Dendritic cell treated with granulocyte-macrophage colony-stimulating factor and Interleukin-4, amounts not matched to agents 40 ng/mL and 50 ng/mL, for 4 days (primary cell): ENCODE measurements at regions not wholly inside any gene's neighbourhood (a gene's known extent, or its start where the extent isn't known, plus 50 kb on each side); places are given as distances from the start of the nearest gene placed in this dataset.
"Not testable (repeated sequence)": the region's sequence is repeated elsewhere in the genome, so short reads cannot be mapped to it uniquely, and the experiment has no call there.

Source experiments
- H3K27ac Mint-ChIP-seq: one replicate; pipeline ENCODE4 v1.8.0; 2022; ENCODE audit warnings: mild to moderate bottlenecking, mixed read lengths
- H3K27me3 Mint-ChIP-seq: one replicate; pipeline ENCODE4 v1.8.0; 2022; ENCODE audit warnings: mild to moderate bottlenecking, mixed read lengths
- H3K36me3 Mint-ChIP-seq: one replicate; pipeline ENCODE4 v1.8.0; 2022; ENCODE audit warnings: low read depth, mixed read lengths
- H3K4me1 Mint-ChIP-seq: one replicate; pipeline ENCODE4 v1.8.0; 2022; ENCODE audit warnings: low read depth, mixed read lengths
- H3K4me3 Mint-ChIP-seq: one replicate; pipeline ENCODE4 v1.8.0; 2022; ENCODE audit warnings: mild to moderate bottlenecking, moderate library complexity, mixed read lengths
- H3K9me3 Mint-ChIP-seq: one replicate; pipeline ENCODE4 v1.8.0; 2022; ENCODE audit warnings: mixed read lengths
- intact Hi-C: fragments of 100-400 bp; cut with micrococcal nuclease; formaldehyde crosslinking; loops from one replicate; pipeline ENCODE4 v1.15.0; 2022

GRCh38 chr20:60180986-60181385 lies 222.8 kb downstream of the CDH26 start:
- Mint-ChIP-seq H3K36me3 (no peaks in the 10 kb centered on the region), H3K27me3 (no peaks in the 10 kb centered on the region), H3K4me1 (no peaks in the 10 kb centered on the region), H3K4me3 (no peak overlapping the region), H3K9me3 (peaks cover under 1% of the 10 kb centered on the region), H3K27ac (no peak overlapping the region)
- intact Hi-C loops: no loop called here

- Mint-ChIP-seq H3K36me3 (no peaks in the 10 kb centered on the region), H3K4me3 (no peak overlapping the region), H3K9me3 (no peaks in the 10 kb centered on the region), H3K4me1 (no peaks in the 10 kb centered on the region), H3K27me3 (no peaks in the 10 kb centered on the region), H3K27ac (no peak overlapping the region)
- intact Hi-C loops: no loop called here
These were observed 228.2 kb downstream of the CDH26 start for GRCh38 chr20:60186412-60186811.

GRCh38 chr20:60187683-60188082 lies 229.5 kb downstream of the CDH26 start:
- H3K4me3 Mint-ChIP-seq: no peak overlapping the region
- no peak overlapping the region for H3K27ac Mint-ChIP-seq
- intact Hi-C loops: no loop called here
- no peaks in the 10 kb centered on the region for H3K27me3 Mint-ChIP-seq
- H3K36me3 Mint-ChIP-seq: no peaks in the 10 kb centered on the region
- H3K9me3 Mint-ChIP-seq: no peaks in the 10 kb centered on the region
- no peaks in the 10 kb centered on the region for H3K4me1 Mint-ChIP-seq

- intact Hi-C loops: no loop called here
- Mint-ChIP-seq H3K4me1 (no peaks in the 10 kb centered on the region), H3K4me3 (no peak overlapping the region), H3K9me3 (no peaks in the 10 kb centered on the region), H3K27ac (no peak overlapping the region), H3K27me3 (no peaks in the 10 kb centered on the region), H3K36me3 (no peaks in the 10 kb centered on the region)
These were observed 232.8 kb downstream of the CDH26 start for GRCh38 chr20:60191014-60191413.

GRCh38 chr20:60192326-60192725 lies 234.1 kb downstream of the CDH26 start:
- Mint-ChIP-seq H3K4me1 (no peaks in the 10 kb centered on the region), H3K4me3 (no peak overlapping the region), H3K36me3 (no peaks in the 10 kb centered on the region), H3K27ac (no peak overlapping the region), H3K9me3 (no peaks in the 10 kb centered on the region), H3K27me3 (no peaks in the 10 kb centered on the region)
- intact Hi-C loops: no loop called here

GRCh38 chr20:60199132-60199531 lies 240.9 kb downstream of the CDH26 start:
- H3K4me3 Mint-ChIP-seq, H3K36me3 Mint-ChIP-seq, H3K27me3 Mint-ChIP-seq, H3K4me1 Mint-ChIP-seq, intact Hi-C loops, H3K27ac Mint-ChIP-seq: not testable (repeated sequence)
- peaks cover 16% of the 10 kb centered on the region for H3K9me3 Mint-ChIP-seq

GRCh38 chr20:60199866-60200265 lies 241.6 kb downstream of the CDH26 start:
- no peaks in the 10 kb centered on the region for H3K4me1 Mint-ChIP-seq
- no peak overlapping the region for H3K27ac Mint-ChIP-seq
- no peak overlapping the region for H3K4me3 Mint-ChIP-seq
- H3K36me3 Mint-ChIP-seq: peaks cover 7% of the 10 kb centered on the region
- intact Hi-C loops: no loop called here
- peaks cover 16% of the 10 kb centered on the region for H3K9me3 Mint-ChIP-seq
- H3K27me3 Mint-ChIP-seq: no peaks in the 10 kb centered on the region

- intact Hi-C loops: no loop called here
- Mint-ChIP-seq H3K4me1 (no peaks in the 10 kb centered on the region), H3K9me3 (peaks cover 16% of the 10 kb centered on the region), H3K27me3 (no peaks in the 10 kb centered on the region), H3K27ac (no peak overlapping the region), H3K4me3 (no peak overlapping the region), H3K36me3 (peaks cover 7% of the 10 kb centered on the region)
These were observed 242.2 kb downstream of the CDH26 start for GRCh38 chr20:60200305-60200918.

- Mint-ChIP-seq H3K9me3 (peaks cover 16% of the 10 kb centered on the region), H3K4me1 (peaks cover 3% of the 10 kb centered on the region), H3K36me3 (peaks cover 7% of the 10 kb centered on the region), H3K27ac (no peak overlapping the region), H3K27me3 (no peaks in the 10 kb centered on the region), H3K4me3 (no peak overlapping the region)
- intact Hi-C loops: no loop called here
These were observed 243.1 kb downstream of the CDH26 start for GRCh38 chr20:60201198-60201835.

- intact Hi-C loops: no loop called here
These were observed 243.8 kb downstream of the CDH26 start for GRCh38 chr20:60202046-60202445.

GRCh38 chr20:60203451-60203850 lies 245.2 kb downstream of the CDH26 start:
- Mint-ChIP-seq H3K36me3 (peaks cover 5% of the 10 kb centered on the region), H3K9me3 (peaks cover 10% of the 10 kb centered on the region), H3K4me1 (peaks cover 5% of the 10 kb centered on the region), H3K27ac (no peak overlapping the region), H3K27me3 (no peaks in the 10 kb centered on the region), H3K4me3 (no peak overlapping the region)
- intact Hi-C loops: no loop called here

More at GRCh38 chr20:60202046-60202445, 243.8 kb downstream of the CDH26 start:
- Mint-ChIP-seq H3K9me3 (peaks cover 16% of the 10 kb centered on the region), H3K36me3 (peaks cover 7% of the 10 kb centered on the region), H3K27me3 (no peaks in the 10 kb centered on the region), H3K27ac (no peak overlapping the region), H3K4me3 (no peak overlapping the region), H3K4me1 (peaks cover 5% of the 10 kb centered on the region)

GRCh38 chr20:60204601-60205000 lies 246.4 kb downstream of the CDH26 start:
- no peak overlapping the region for H3K4me3 Mint-ChIP-seq
- no peaks in the 10 kb centered on the region for H3K27me3 Mint-ChIP-seq
- H3K9me3 Mint-ChIP-seq: no peaks in the 10 kb centered on the region
- intact Hi-C loops: no loop called here
- H3K36me3 Mint-ChIP-seq: no peaks in the 10 kb centered on the region
- H3K4me1 Mint-ChIP-seq: peaks cover 5% of the 10 kb centered on the region
- no peak overlapping the region for H3K27ac Mint-ChIP-seq

GRCh38 chr20:60206259-60206658 lies 248.0 kb downstream of the CDH26 start:
- Mint-ChIP-seq H3K36me3 (no peaks in the 10 kb centered on the region), H3K27me3 (no peaks in the 10 kb centered on the region), H3K9me3 (no peaks in the 10 kb centered on the region), H3K4me1 (peaks cover 10% of the 10 kb centered on the region), H3K4me3 (no peak overlapping the region), H3K27ac (no peak overlapping the region)
- intact Hi-C loops: loop anchor here (5.0 kb wide), 1 partner anchor 149 kb away; no protein-coding TSS in a partner anchor

GRCh38 chr20:60209048-60209447 lies 250.8 kb downstream of the CDH26 start:
- Mint-ChIP-seq H3K9me3 (no peaks in the 10 kb centered on the region), H3K4me3 (no peak overlapping the region), H3K36me3 (no peaks in the 10 kb centered on the region), H3K4me1 (peaks cover 10% of the 10 kb centered on the region), H3K27me3 (no peaks in the 10 kb centered on the region), H3K27ac (no peak overlapping the region)
- intact Hi-C loops: loop anchor here (5.0 kb wide), 1 partner anchor 152 kb away; no protein-coding TSS in a partner anchor
